SK-N-SH (cell line): ENCODE measurements at regions not wholly inside any gene's neighbourhood (a gene's known extent, or its start where the extent isn't known, plus 50 kb on each side); places are given as distances from the start of the nearest gene placed in this dataset.

ENCODE experiments used
- CTCF ChIP-seq: fragments of 200-600 bp; sonication (generic); IDR thresholded peaks from 2 replicates; pipeline ENCODE4 v1.6.1; 2017; ENCODE audit warnings: antibody characterized with exemption, mild to moderate bottlenecking, moderate library complexity
- RFX5 ChIP-seq: IDR thresholded peaks from 2 replicates; pipeline ENCODE4 v1.6.1; 2012; ENCODE audit warnings: mild to moderate bottlenecking, improper control_type of control experiment, low read length
- TEAD4 ChIP-seq: IDR thresholded peaks from 2 replicates; pipeline ENCODE4 v1.4.0; 2012; ENCODE audit warnings: mild to moderate bottlenecking, borderline replicate concordance; ENCODE audit not compliant: insufficient read depth
- TF ChIP-seq, protein P1 (sequence below): IDR thresholded peaks from 2 replicates; pipeline ENCODE4 v1.4.0; 2012; ENCODE audit warnings: low read depth

DNA sequence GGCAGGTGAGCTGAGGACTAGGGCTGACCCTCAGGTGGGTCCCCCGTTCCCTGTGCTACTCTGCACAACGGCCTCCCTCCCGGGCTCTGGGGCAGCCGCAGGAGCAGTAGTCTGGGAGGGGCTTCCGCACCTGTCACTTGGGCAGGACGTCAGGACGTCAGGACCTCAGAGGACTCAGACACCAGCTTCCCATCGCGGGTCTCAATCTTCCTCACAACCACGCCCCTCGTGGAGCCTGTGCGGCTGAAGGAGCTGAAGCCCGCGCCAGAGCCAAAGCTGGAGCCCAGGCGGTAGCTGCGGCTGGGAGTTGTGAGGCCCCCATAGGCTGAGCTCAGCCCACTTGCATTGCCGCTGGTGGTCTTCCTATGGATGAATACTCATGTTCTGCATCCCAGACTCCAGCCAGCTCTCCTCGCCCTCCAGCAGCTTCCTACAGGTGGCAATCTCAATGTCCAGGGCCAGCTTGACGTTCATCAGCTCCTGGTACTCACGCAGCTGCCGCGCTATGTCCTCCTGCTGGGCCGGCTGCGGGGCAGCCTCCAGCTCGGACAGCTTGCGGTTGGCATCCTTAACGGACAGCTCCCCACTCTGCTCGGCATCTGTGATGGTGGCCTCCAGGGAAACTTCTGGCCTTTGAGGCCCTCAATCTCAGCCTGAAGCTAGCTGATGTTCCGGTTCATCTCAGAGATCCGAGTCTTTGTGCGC, 381.4 kb upstream of the RGMB start:
- TF ChIP-seq CTCF (no peak), RFX5 (no peak), TEAD4 (no peak)
- TF ChIP-seq, protein P1, sequence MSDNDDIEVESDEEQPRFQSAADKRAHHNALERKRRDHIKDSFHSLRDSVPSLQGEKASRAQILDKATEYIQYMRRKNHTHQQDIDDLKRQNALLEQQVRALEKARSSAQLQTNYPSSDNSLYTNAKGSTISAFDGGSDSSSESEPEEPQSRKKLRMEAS, result no peak
